Small intestine (tissue), 7 donors: ENCODE measurements at regions not wholly inside any gene's neighbourhood (a gene's known extent, or its start where the extent isn't known, plus 50 kb on each side); places are given as distances from the start of the nearest gene placed in this dataset.
A peak's percentile ranks its signal among the peaks of the same experiment; 100 is the strongest.
"Not testable (repeated sequence)": the region's sequence is repeated elsewhere in the genome, so short reads cannot be mapped to it uniquely, and the experiment has no call there.

Experiments used
- DNase-seq, 2 donors: peaks; one replicate each; pipeline versions ENCODE4 v3.0.0 to v3.0.0-alpha.2; 2013
- FAIRE-seq: peaks from 2 replicates; lab custom pipeline; 2012; peaks lifted over from hg19 to GRCh38; lab: Jason Lieb, UNC
- H3K27ac ChIP-seq, 3 donors: one replicate each; pipeline ENCODE4 v1.5.1; 2013; ENCODE audit warnings: low read length in 2 of 3, mild to moderate bottlenecking in 2 of 3, control low read depth in 1 of 3, inconsistent platforms in 1 of 3, low read depth in 1 of 3, moderate library complexity in 1 of 3
- H3K27me3 ChIP-seq, 3 donors: one replicate each; pipeline ENCODE4 v1.6.1; 2013; ENCODE audit warnings: low read length in 3 of 3, inconsistent platforms in 1 of 3; ENCODE audit not compliant: control insufficient read depth in 3 of 3, insufficient read depth in 3 of 3
- H3K36me3 ChIP-seq, 3 donors: one replicate each; pipeline ENCODE4 v1.6.1; 2013; ENCODE audit warnings: low read length in 3 of 3, inconsistent platforms in 1 of 3, low read depth in 1 of 3, mild to moderate bottlenecking in 1 of 3, moderate library complexity in 1 of 3; ENCODE audit not compliant: control insufficient read depth in 3 of 3, insufficient read depth in 2 of 3
- H3K4me1 ChIP-seq, 3 donors: one replicate each; pipeline ENCODE4 v1.6.1; 2013; ENCODE audit warnings: low read length in 2 of 3, inconsistent platforms in 1 of 3, low read depth in 1 of 3, mild to moderate bottlenecking in 1 of 3, moderate library complexity in 1 of 3; ENCODE audit not compliant: control insufficient read depth in 3 of 3, insufficient read depth in 2 of 3
- H3K4me3 ChIP-seq, 3 donors: one replicate each; pipeline ENCODE4 v1.5.1; 2013; ENCODE audit warnings: low read length in 3 of 3, control low read depth in 1 of 3, inconsistent platforms in 1 of 3, low read depth in 1 of 3, mild to moderate bottlenecking in 1 of 3, moderate library complexity in 1 of 3
- H3K9me3 ChIP-seq, 2 donors: one replicate each; pipeline ENCODE4 v1.6.1; 2013; ENCODE audit warnings: low read depth in 1 of 2, low read length in 1 of 2; ENCODE audit not compliant: control insufficient read depth in 2 of 2, insufficient read depth in 1 of 2
- WGBS, 3 donors: extraction: QIAGEN DNeasy Blood & Tissue Kit; methylation state at CpG; one replicate each; pipeline ENCODE4 v1.1.7; 2013; 5-methylcytosine and 5-hydroxymethylcytosine counted together
- donor health status: healthy with polysubstance abuse.
- donor health status: control.
- donor health status: control.
- donor health status: Bipolar disorder and iron deficiency.
- donor health status: healthy.

DNA sequence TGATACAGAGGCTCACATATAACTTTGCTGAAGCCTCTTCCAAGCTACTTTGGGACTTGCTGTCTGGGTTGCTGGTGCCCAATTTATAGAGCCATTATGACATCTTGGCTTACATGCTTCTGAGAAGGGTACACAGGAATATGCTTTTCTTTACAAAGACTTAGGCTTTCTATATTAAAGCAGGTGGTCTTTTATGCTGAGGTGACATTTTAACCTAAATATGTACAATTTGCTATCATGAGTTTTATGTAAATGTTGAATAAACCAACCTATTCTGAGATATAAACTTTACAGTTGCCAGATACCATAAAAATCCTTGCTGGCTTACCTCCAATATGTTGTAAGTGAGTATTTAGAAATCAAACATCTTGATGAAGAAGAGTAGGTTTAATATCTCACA is 509.2 kb upstream of the CHD1 start:
- FAIRE-seq (no peak), DNase-seq (no peak)
- H3K9me3 ChIP-seq, result no peaks in the 10 kb centered on the region
- H3K27ac ChIP-seq, result no peak overlapping the region
- H3K36me3 ChIP-seq, result no peaks in the 10 kb centered on the region
- no peaks in the 10 kb centered on the region for H3K27me3 ChIP-seq
- no peaks in the 10 kb centered on the region for H3K4me1 ChIP-seq
- H3K4me3 ChIP-seq, result no peak overlapping the region

DNA sequence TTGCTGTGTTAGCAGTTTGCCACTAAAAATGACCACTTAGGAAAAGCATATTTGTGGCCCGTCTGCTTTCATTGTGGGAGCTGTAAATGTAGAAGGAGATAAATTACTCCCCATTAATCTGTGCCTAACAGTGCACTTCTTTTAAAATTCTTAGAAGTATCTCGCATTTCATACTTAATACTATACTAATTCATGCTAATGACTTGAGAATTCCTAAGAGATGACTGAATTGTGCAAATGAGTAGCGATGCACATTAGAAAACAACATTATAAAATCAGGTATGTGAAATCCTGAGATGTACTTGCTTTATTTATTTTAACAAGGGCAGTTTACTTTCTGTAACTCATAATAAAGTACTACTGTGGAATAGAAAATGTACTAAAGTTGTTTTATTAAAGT is 494.6 kb upstream of the CHD1 start:
- H3K4me1 ChIP-seq, H3K27me3 ChIP-seq, H3K4me3 ChIP-seq, DNase-seq, H3K27ac ChIP-seq, H3K9me3 ChIP-seq, H3K36me3 ChIP-seq: not testable (repeated sequence)
- WGBS, 3 donors, result no CpG with 5 or more reads among the region's 3 CpGs
- peak; percentile 67 for FAIRE-seq

GRCh38 chr5:99418640-99419039 is 489.8 kb upstream of the CHD1 start:
- H3K36me3 ChIP-seq, H3K27me3 ChIP-seq, H3K4me3 ChIP-seq, H3K27ac ChIP-seq, DNase-seq, H3K4me1 ChIP-seq, H3K9me3 ChIP-seq, FAIRE-seq: not testable (repeated sequence)
- WGBS, 3 donors, result 50 to 58% (median 56%) methylated on average over 1 of the region's 1 CpG

- 94 to 98% (median 95%) methylated on average over 12 to 23 of the region's 30 CpGs for WGBS, 3 donors
Measured at GRCh38 chr5:99410386-99410785, 481.6 kb upstream of the CHD1 start.

GRCh38 chr5:99404764-99405302 is 476.0 kb upstream of the CHD1 start:
- DNase-seq, FAIRE-seq, H3K4me3 ChIP-seq, H3K27ac ChIP-seq, H3K4me1 ChIP-seq, H3K36me3 ChIP-seq, H3K27me3 ChIP-seq, H3K9me3 ChIP-seq: not testable (repeated sequence)
- WGBS, 3 donors, result 80 to 93% (median 86%) methylated on average over 2 to 3 of the region's 3 CpGs

More at GRCh38 chr5:99410386-99410785, 481.6 kb upstream of the CHD1 start:
- not testable (repeated sequence) for H3K4me1 ChIP-seq, H3K36me3 ChIP-seq, H3K9me3 ChIP-seq, H3K27ac ChIP-seq, H3K4me3 ChIP-seq, DNase-seq, FAIRE-seq, H3K27me3 ChIP-seq

DNA sequence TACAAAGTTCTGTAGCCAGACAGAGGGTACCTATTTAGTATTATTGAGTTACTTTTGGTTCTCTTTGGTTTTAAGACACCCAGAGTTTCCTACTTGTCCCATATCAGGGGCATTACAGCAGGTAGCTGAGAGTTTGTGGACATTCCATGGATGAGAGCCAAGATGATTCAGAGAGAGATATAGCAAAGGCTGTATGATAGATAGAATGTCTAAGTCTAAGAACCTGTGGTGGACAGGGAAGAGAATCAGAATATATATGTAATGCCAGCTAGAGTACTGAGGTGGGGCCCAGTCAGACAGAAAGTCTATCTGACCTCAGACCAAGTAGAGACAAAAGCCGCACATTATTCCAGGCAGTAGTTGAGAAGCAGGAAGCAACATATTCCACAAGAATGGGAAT is 471.8 kb upstream of the CHD1 start:
- not testable (repeated sequence) for DNase-seq, H3K9me3 ChIP-seq, H3K36me3 ChIP-seq, H3K27ac ChIP-seq, H3K27me3 ChIP-seq, H3K4me3 ChIP-seq, H3K4me1 ChIP-seq, FAIRE-seq
- WGBS, 3 donors, result 88 to 94% (median 89%) methylated on average over 1 of the region's 1 CpG

GRCh38 chr5:99398976-99399375 is 470.2 kb upstream of the CHD1 start:
- Histone ChIP-seq H3K27me3 (no peaks in the 10 kb centered on the region), H3K9me3 (no peaks in the 10 kb centered on the region), H3K4me3 (no peak overlapping the region), H3K27ac (no peak overlapping the region), H3K36me3 (no peaks in the 10 kb centered on the region), H3K4me1 (no peaks in the 10 kb centered on the region)
- DNase-seq (no peak), FAIRE-seq (no peak)

DNA sequence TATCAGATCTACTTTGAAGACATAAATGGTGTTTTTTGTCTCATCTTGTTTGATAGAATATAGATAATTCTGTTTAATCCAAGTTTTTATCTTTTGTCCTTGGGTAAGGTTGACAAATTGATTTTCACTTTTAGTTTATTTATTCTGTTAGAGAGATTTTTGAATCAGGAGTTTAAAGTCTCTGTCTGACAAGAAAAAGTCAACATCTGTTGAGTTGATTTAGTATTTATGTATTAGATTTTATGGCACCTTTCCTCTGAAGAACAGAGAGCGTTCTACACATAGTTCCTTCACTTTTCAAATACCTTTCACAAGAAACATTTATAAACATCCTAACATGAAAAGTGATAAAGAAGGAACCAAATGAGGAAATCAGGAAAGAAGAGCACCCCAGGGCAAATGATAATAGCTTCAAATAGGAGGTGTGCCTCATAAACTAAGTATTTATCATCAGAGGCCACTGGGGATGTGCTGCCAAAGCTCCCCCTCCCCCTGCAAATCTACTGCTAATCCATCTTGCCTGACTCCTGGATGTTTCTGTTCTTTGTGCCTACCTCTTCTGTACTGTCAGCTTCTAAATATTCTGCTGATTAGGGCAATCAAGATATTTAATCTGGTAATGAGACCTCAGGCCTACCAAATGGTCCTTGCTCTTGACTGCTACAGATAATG is 457.7 kb upstream of the CHD1 start:
- H3K27ac ChIP-seq, result no peak overlapping the region
- H3K4me1 ChIP-seq, result no peaks in the 10 kb centered on the region
- WGBS, 3 donors, result 17 to 48% (median 41%) methylated on average over 1 of the region's 1 CpG
- DNase-seq (no peak), FAIRE-seq (no peak)
- H3K4me3 ChIP-seq, result no peak overlapping the region
- H3K9me3 ChIP-seq, result peaks cover 0 to 3% of the 10 kb centered on the region in 2 donors
- H3K36me3 ChIP-seq, result no peaks in the 10 kb centered on the region
- H3K27me3 ChIP-seq, result no peaks in the 10 kb centered on the region

DNA sequence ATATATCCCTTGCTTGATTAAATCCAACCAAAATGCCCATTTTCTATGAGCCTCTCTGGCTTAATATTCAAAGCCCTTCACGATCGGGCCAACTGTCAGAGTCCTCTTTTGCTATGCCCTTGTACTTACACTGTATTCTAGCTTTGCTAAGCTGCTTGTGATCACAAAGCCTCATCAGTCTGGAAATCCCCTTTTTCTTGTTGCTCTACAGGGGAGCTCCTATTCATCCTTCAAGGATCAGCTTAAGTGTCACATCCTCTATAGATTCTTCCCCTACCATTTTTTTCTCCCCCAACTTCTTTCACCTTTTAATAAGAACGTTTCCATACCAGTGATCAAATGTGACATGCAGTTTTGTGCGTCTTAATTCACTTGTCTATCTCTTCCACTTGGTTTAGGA is 450.4 kb upstream of the CHD1 start:
- peaks cover 0 to 3% of the 10 kb centered on the region in 2 donors for H3K9me3 ChIP-seq
- H3K36me3 ChIP-seq, result no peaks in the 10 kb centered on the region
- 67 to 79% (median 72%) methylated on average over 4 of the region's 4 CpGs for whole genome bisulfite sequencing, 3 donors
- H3K4me1 ChIP-seq, result no peaks in the 10 kb centered on the region
- no peak overlapping the region for H3K27ac ChIP-seq
- H3K4me3 ChIP-seq, result no peak overlapping the region
- H3K27me3 ChIP-seq, result no peaks in the 10 kb centered on the region
- DNase-seq, result no peak
- no peak for FAIRE-seq
